HepG2 (cell line): ENCODE measurements at regions not wholly inside any gene's neighbourhood (a gene's known extent, or its start where the extent isn't known, plus 50 kb on each side); places are given as distances from the start of the nearest gene placed in this dataset.

ENCODE experiments used
- ATAC-seq: fragments of 200-7000 bp; cut with Tn5 transposase; 3 replicates; pipeline ENCODE4 v1.9.1; 2020; ENCODE audit warnings: mild to moderate bottlenecking, moderate library complexity
- BruUV-seq: library from RNA; stranded (reverse); fragments of 400-500 nt; replicated peaks from 2 replicates; lab custom pipeline; 2021; lab: Mats Ljungman, UMichigan
- CTCF ChIA-PET: fragments of 300-600 bp; formaldehyde crosslinking; extraction: SDS; loops from one replicate; lab custom pipeline; 2021; ENCODE audit warnings: low total read pairs, inconsistent platforms, low intra/inter-chr PET ratio; lab: Yijun Ruan, JAX
- POLR2A ChIA-PET: fragments of 350-600 bp; sonication (Branson Sonifier 250); formaldehyde crosslinking; loops from one replicate; lab custom pipeline; 2020; ENCODE audit warnings: antibody characterized with exemption, inconsistent platforms; lab: Yijun Ruan, JAX
- DNase-seq: peaks from one replicate; pipeline ENCODE4 v3.0.0-alpha.2; 2015; ENCODE audit warnings: low spot score
- FAIRE-seq: peaks from 3 replicates; lab custom pipeline; 2011; peaks lifted over from hg19 to GRCh38; lab: Jason Lieb, UNC
- H2AFZ ChIP-seq: one replicate; pipeline ENCODE4 v1.6.1; 2011; ENCODE audit warnings: low read length, inconsistent platforms
- H3K27ac ChIP-seq: fragments of 300-600 bp; 3 replicates; pipeline ENCODE4 v1.8.0; 2011; ENCODE audit warnings: mixed run types, mild to moderate bottlenecking, mixed read lengths, low read length, inconsistent platforms; ENCODE audit not compliant: insufficient read depth; ENCODE audit errors: extremely low read length
- H3K27me3 ChIP-seq, 2 experiments: fragments of 200-600 bp in 1 of 2; 2 replicates in 1 of 2; 3 replicates in 1 of 2; pipeline versions ENCODE4 v1.6.0 to v1.8.0; 2011; ENCODE audit warnings: low read length in 2 of 2, mild to moderate bottlenecking in 2 of 2, moderate library complexity in 2 of 2, inconsistent platforms in 1 of 2; ENCODE audit not compliant: insufficient read depth in 2 of 2, control insufficient read depth in 1 of 2
- H3K36me3 ChIP-seq, 2 experiments: fragments of 200-600 bp in 1 of 2; replicated peaks in 1 of 2; 2 replicates in 1 of 2; 3 replicates in 1 of 2; pipeline versions ENCODE4 v1.5.1 to v1.8.0; 2011; ENCODE audit warnings: low read length in 2 of 2, inconsistent platforms in 1 of 2; ENCODE audit not compliant: insufficient read depth in 2 of 2, control insufficient read depth in 1 of 2
- H3K4me1 ChIP-seq: 2 replicates; pipeline ENCODE4 v1.5.1; 2012; ENCODE audit warnings: low read length, inconsistent platforms; ENCODE audit not compliant: insufficient read depth
- H3K4me2 ChIP-seq: 2 replicates; pipeline ENCODE4 v1.6.0; 2011; ENCODE audit warnings: low read depth, low read length, inconsistent platforms
- H3K4me3 ChIP-seq, 3 experiments: fragments of 200-600 bp in 1 of 3; sonication (generic), shearing (Covaris generic) in 1 of 3; replicated peaks in 1 of 3; 2 replicates each; pipeline ENCODE4 v1.5.1; 2011 to 2016; ENCODE audit warnings: low read length in 3 of 3, inconsistent platforms in 2 of 3, low read depth in 2 of 3, mild to moderate bottlenecking in 2 of 3, control low read depth in 1 of 3, mixed read lengths in 1 of 3; ENCODE audit not compliant: insufficient read depth in 1 of 3
- H3K79me2 ChIP-seq: one replicate; pipeline ENCODE4 v1.6.1; 2011; ENCODE audit warnings: low read length, inconsistent platforms; ENCODE audit not compliant: insufficient read depth
- H3K9ac ChIP-seq: 2 replicates; pipeline ENCODE4 v1.6.0; 2011; ENCODE audit warnings: mild to moderate bottlenecking, low read depth, low read length, inconsistent platforms; ENCODE audit not compliant: insufficient read depth
- H3K9me3 ChIP-seq: 2 replicates; pipeline ENCODE4 v1.5.1; 2012; ENCODE audit warnings: mild to moderate bottlenecking, low read length
- H4K20me1 ChIP-seq: 2 replicates; pipeline ENCODE4 v1.6.0; 2011; ENCODE audit warnings: inconsistent platforms, mild to moderate bottlenecking, low read length, moderate library complexity; ENCODE audit not compliant: insufficient read depth
- ARHGAP35 ChIP-seq: sonication (generic); formaldehyde crosslinking; IDR thresholded peaks from 2 replicates; pipeline ENCODE4 v1.9.0; 2022; ENCODE audit warnings: mild to moderate bottlenecking, inconsistent platforms, moderate library complexity, missing genetic modification reagents, borderline replicate concordance
- ATF7 ChIP-seq, 2 experiments: fragments of 450-650 bp in 1 of 2; sonication (generic) in 1 of 2; formaldehyde crosslinking in 1 of 2; IDR thresholded peaks; 2 replicates each; pipeline versions ENCODE4 v1.4.0 to v1.6.1; 2016 to 2020; ENCODE audit warnings: antibody characterized with exemption in 1 of 2, mild to moderate bottlenecking in 1 of 2, missing genetic modification reagents in 1 of 2
- GFI1 ChIP-seq: sonication (generic); formaldehyde crosslinking; IDR thresholded peaks from 2 replicates; pipeline ENCODE4 v1.5.0; 2020; ENCODE audit warnings: missing genetic modification reagents, mild to moderate bottlenecking, borderline replicate concordance
- HIC2 ChIP-seq: sonication (generic); formaldehyde crosslinking; IDR thresholded peaks from 2 replicates; pipeline ENCODE4 v1.9.0; 2022; ENCODE audit warnings: low read depth, missing genetic modification reagents
- HNRNPL ChIP-seq: fragments of 200-400 bp; formaldehyde crosslinking; IDR thresholded peaks from 2 replicates; pipeline ENCODE4 v1.6.1; 2017; ENCODE audit warnings: mild to moderate bottlenecking, low read depth, low read length
- HNRNPLL ChIP-seq: fragments of 200-400 bp; formaldehyde crosslinking; IDR thresholded peaks from 2 replicates; pipeline ENCODE4 v1.6.1; 2017; ENCODE audit warnings: mild to moderate bottlenecking, low read depth, low read length; ENCODE audit not compliant: poor library complexity, severe bottlenecking
- NBN ChIP-seq: fragments of 450-650 bp; conservative IDR thresholded peaks from 2 replicates; pipeline ENCODE4 v1.6.1; 2017
- ONECUT2 ChIP-seq: sonication (generic); formaldehyde crosslinking; IDR thresholded peaks from 2 replicates; pipeline ENCODE4 v1.4.0; 2020; ENCODE audit warnings: missing genetic modification reagents
- PREB ChIP-seq: sonication (generic); formaldehyde crosslinking; IDR thresholded peaks from 2 replicates; pipeline ENCODE4 v1.4.0; 2020; ENCODE audit warnings: missing genetic modification reagents
- RELA ChIP-seq: sonication (generic); formaldehyde crosslinking; IDR thresholded peaks from 2 replicates; pipeline ENCODE4 v1.4.0; 2020; ENCODE audit warnings: missing genetic modification reagents
- RORA ChIP-seq: sonication (generic); formaldehyde crosslinking; IDR thresholded peaks from 2 replicates; pipeline ENCODE4 v1.5.0; 2020; ENCODE audit warnings: mild to moderate bottlenecking, missing genetic modification reagents, moderate library complexity
- TAF1 ChIP-seq: sonication (generic); formaldehyde crosslinking; IDR thresholded peaks from 2 replicates; pipeline ENCODE4 v1.4.0; 2020; ENCODE audit warnings: missing genetic modification reagents
- ZBTB21 ChIP-seq: sonication (generic); formaldehyde crosslinking; IDR thresholded peaks from 2 replicates; pipeline ENCODE4 v1.4.0; 2020; ENCODE audit warnings: missing genetic modification reagents
- ZNF547 ChIP-seq: sonication (generic); formaldehyde crosslinking; IDR thresholded peaks from 2 replicates; pipeline ENCODE4 v1.5.1; 2020; ENCODE audit warnings: mild to moderate bottlenecking, missing genetic modification reagents
- ZNF564 ChIP-seq: sonication (generic); formaldehyde crosslinking; IDR thresholded peaks from 2 replicates; pipeline ENCODE4 v1.8.1; 2023; ENCODE audit warnings: mild to moderate bottlenecking, missing genetic modification reagents
- ZNF629 ChIP-seq: sonication (generic); formaldehyde crosslinking; conservative IDR thresholded peaks from 2 replicates; pipeline ENCODE4 v1.5.0; 2020; ENCODE audit warnings: missing genetic modification reagents
- ZNF678 ChIP-seq: sonication (generic); formaldehyde crosslinking; IDR thresholded peaks from 2 replicates; pipeline ENCODE4 v1.4.0; 2020; ENCODE audit warnings: mild to moderate bottlenecking, missing genetic modification reagents
- ZNF746 ChIP-seq: sonication (generic); formaldehyde crosslinking; IDR thresholded peaks from 2 replicates; pipeline ENCODE4 v1.8.0; 2022; ENCODE audit warnings: mild to moderate bottlenecking, missing genetic modification reagents
- ZNF841 ChIP-seq: sonication (generic); formaldehyde crosslinking; IDR thresholded peaks from 2 replicates; pipeline ENCODE4 v1.8.1; 2023; ENCODE audit warnings: missing genetic modification reagents, borderline replicate concordance
- WGBS: methylation state at CpG from one replicate; pipeline ENCODE4 v1.1.6; 2017; ENCODE audit warnings: low lambda C conversion rate; 5-methylcytosine and 5-hydroxymethylcytosine counted together
- in situ Hi-C: cut with HindIII; loops from 2 replicates; pipeline ENCODE4 v1.10.0; 2017; ENCODE audit warnings: low pct_unique_long_range_greater_than_20kb; ENCODE audit not compliant: extremely low pct_ligation_motif_present
- intact Hi-C: fragments of 100-400 bp; cut with micrococcal nuclease; formaldehyde crosslinking; loops from one replicate; pipeline ENCODE4 v1.10.0; 2022; ENCODE audit not compliant: unreplicated experiment

GRCh38 chr4:96742332-96743014 lies 902.6 kb downstream of the PDHA2 start:
- POLR2A ChIA-PET, result no interaction called here
- intact Hi-C loops, result no loop called here

GRCh38 chr4:96744676-96745075 lies 904.8 kb downstream of the PDHA2 start:
- peaks cover 67% of the 10 kb centered on the region for H3K9me3 ChIP-seq
- H3K36me3 ChIP-seq, result no peaks in the 10 kb centered on the region
- H3K4me3 ChIP-seq, result no peak overlapping the region
- BruUV-seq, result no TSS peak
- no peak overlapping the region for H3K9ac ChIP-seq
- ChIA-PET POLR2A (no interaction called here), CTCF (no interaction called here)
- no peak for FAIRE-seq
- DNase-seq, result no peak
- no peak overlapping the region for H2AFZ ChIP-seq
- H3K27me3 ChIP-seq, result no peaks in the 10 kb centered on the region
- H3K79me2 ChIP-seq, result no peaks in the 10 kb centered on the region
- in situ Hi-C loops (no loop called here), intact Hi-C loops (no loop called here)
- no peaks in the 10 kb centered on the region for H4K20me1 ChIP-seq
- no peak overlapping the region for H3K4me2 ChIP-seq
- H3K27ac ChIP-seq, result no peak overlapping the region
- H3K4me1 ChIP-seq, result no peaks in the 10 kb centered on the region
- no peak for ATAC-seq
- TF ChIP-seq PREB (CRISPR knock-in tag) (no peak), ZNF629 (CRISPR knock-in tag) (no peak), ZNF841 (CRISPR knock-in tag) (no peak), HIC2 (CRISPR knock-in tag) (no peak), ARHGAP35 (no peak), ONECUT2 (CRISPR knock-in tag) (no peak), HNRNPL (no peak)

More at GRCh38 chr4:96742332-96743014, 902.6 kb downstream of the PDHA2 start:
- Histone ChIP-seq H3K27me3 (no peaks in the 10 kb centered on the region), H3K36me3 (no peaks in the 10 kb centered on the region), H2AFZ (no peak overlapping the region), H3K9me3 (peaks cover 46% of the 10 kb centered on the region), H3K9ac (no peak overlapping the region), H3K4me3 (no peak overlapping the region), H3K4me1 (no peaks in the 10 kb centered on the region), H3K4me2 (no peak overlapping the region), H3K27ac (no peak overlapping the region), H4K20me1 (no peaks in the 10 kb centered on the region), H3K79me2 (no peaks in the 10 kb centered on the region)
- FAIRE-seq (no peak), ATAC-seq (no peak), DNase-seq (no peak)
- in situ Hi-C loops, result no loop called here
- whole genome bisulfite sequencing, result 7% methylated on average over 3 of the region's 24 CpGs
- TF ChIP-seq RORA (CRISPR knock-in tag) (no peak), ZBTB21 (no peak), ZNF746 (CRISPR knock-in tag) (no peak), ZNF678 (CRISPR knock-in tag) (no peak), NBN (no peak), ATF7 (IDR thresholded peaks at IDR 0.05) (no peak), ATF7 (CRISPR knock-in tag; IDR thresholded peaks at IDR 0.05) (no peak), RELA (CRISPR knock-in tag) (no peak), TAF1 (CRISPR knock-in tag) (no peak), GFI1 (no peak), ZNF564 (no peak), HNRNPLL (no peak), ZNF547 (CRISPR knock-in tag) (no peak)
- no TSS peak for BruUV-seq
- CTCF ChIA-PET, result no interaction called here
